GM23338 (cell line): ENCODE measurements at regions not wholly inside any gene's neighbourhood (a gene's known extent, or its start where the extent isn't known, plus 50 kb on each side); places are given as distances from the start of the nearest gene placed in this dataset.

ENCODE experiments used
- CREB1 ChIP-seq: fragments of 250-450 bp; sonication (Bioruptor Pico); IDR thresholded peaks from 2 replicates; pipeline ENCODE4 v1.5.0; 2020; ENCODE audit warnings: low read depth, mild to moderate bottlenecking, moderate library complexity
- CTCF ChIP-seq, 2 experiments: fragments of 200-600 bp in 1 of 2; sonication (generic) in 1 of 2; conservative IDR thresholded peaks; 2 replicates each; pipeline versions ENCODE4 v1.5.1 to v1.6.1; 2016 to 2017; ENCODE audit warnings: antibody characterized with exemption in 2 of 2, low read depth in 2 of 2, mild to moderate bottlenecking in 2 of 2, moderate library complexity in 1 of 2
- EZH2 ChIP-seq: fragments of 200-600 bp; sonication (generic); IDR thresholded peaks from one replicate; pipeline ENCODE4 v1.8.0; 2017; ENCODE audit warnings: antibody characterized with exemption, mild to moderate bottlenecking, low read depth; ENCODE audit not compliant: unreplicated experiment
- EZH2phosphoT487 ChIP-seq: fragments of 200-600 bp; sonication (generic); IDR thresholded peaks from one replicate; pipeline ENCODE4 v1.8.1; 2018; ENCODE audit warnings: antibody characterized with exemption; ENCODE audit not compliant: unreplicated experiment
- POLR2AphosphoS5 ChIP-seq: IDR thresholded peaks from 2 replicates; pipeline ENCODE4 v1.6.1; 2016; ENCODE audit warnings: antibody characterized with exemption, low read depth
- REST ChIP-seq: IDR thresholded peaks from one replicate; pipeline ENCODE4 v1.6.1; 2018; ENCODE audit warnings: antibody characterized with exemption; ENCODE audit not compliant: unreplicated experiment

GRCh38 chr7:131107337-131108211 lies 220.1 kb upstream of the MKLN1 start:
- TF ChIP-seq CREB1 (no peak), CTCF (conservative IDR thresholded peaks at IDR 0.05; ENCODE audit: low read depth in 2 of 2) (no peak), POLR2AphosphoS5 (no peak), EZH2phosphoT487 (no peak), EZH2 (no peak), REST (no peak)
